ENCODE measurements at regions not wholly inside any gene's neighbourhood (a gene's known extent, or its start where the extent isn't known, plus 50 kb on each side); places are given as distances from the start of the nearest gene placed in this dataset.

DNA sequence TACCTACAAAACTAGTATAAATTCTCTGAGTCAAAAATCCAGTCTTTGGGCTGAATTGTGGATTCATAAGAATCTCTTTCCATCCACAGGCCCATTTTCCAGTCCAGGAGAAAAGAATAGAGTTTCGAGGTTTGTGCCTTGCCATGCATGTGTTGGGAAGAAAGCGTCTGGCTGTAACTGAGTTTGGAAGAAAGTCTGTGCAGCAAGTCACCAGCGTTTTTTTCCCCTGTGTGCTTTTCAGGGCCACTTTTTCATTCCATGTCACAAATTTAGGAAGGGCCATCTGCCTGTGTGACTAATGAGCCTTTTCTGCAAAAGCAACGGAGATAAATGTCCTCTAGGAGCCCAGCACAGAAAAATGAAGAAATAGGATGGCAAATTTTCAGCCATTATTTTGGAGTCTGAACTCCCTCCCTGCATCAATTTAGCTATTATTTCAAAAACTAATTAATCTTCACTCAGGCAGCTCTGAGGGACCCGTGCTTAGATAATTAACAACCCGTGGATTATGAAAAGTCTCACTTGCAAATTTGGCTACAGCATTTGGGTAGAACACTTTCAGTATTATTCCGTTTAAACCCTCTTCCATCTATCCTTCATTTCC lies 261.5 kb downstream of the SUDS3 start:
- no peak for DNase-seq (ENCODE audit: low spot score)
- no peaks in the 10 kb centered on the region for H3K9me3 Mint-ChIP-seq
- peaks cover 7% of the 10 kb centered on the region; the same call in 1 of the 2 replicates for H3K9me2 ChIP-seq (ENCODE audit: insufficient read depth)
- H3K4me1 ChIP-seq (ENCODE audit: insufficient read depth) = no peaks in the 10 kb centered on the region
- H3K36me3 ChIP-seq (ENCODE audit: insufficient read depth) = no peaks in the 10 kb centered on the region
- peaks cover 3% of the 10 kb centered on the region for H3K4me1 Mint-ChIP-seq
- no peak overlapping the region for H3K4me2 ChIP-seq
- H3K79me2 ChIP-seq (replicated peaks; ENCODE audit: insufficient read depth) = no peaks in the 10 kb centered on the region
- no peak overlapping the region for H3K27ac ChIP-seq (ENCODE audit: low read depth)
- no peak overlapping the region for H3K27ac Mint-ChIP-seq
- no peak for ATAC-seq
- H3K27me3 ChIP-seq (ENCODE audit: insufficient read depth) = no peaks in the 10 kb centered on the region
- peak overlapping the region; percentile 66; the same call in 1 of the 2 replicates for H2AFZ ChIP-seq
- H3K4me3 ChIP-seq = no peak overlapping the region
- no peak for TF ChIP-seq STAT1 (IDR thresholded peaks at IDR 0.05; ENCODE audit: unreplicated experiment)
- no peak for TF ChIP-seq NANOG (IDR thresholded peaks at IDR 0.05; ENCODE audit: borderline replicate concordance)
- TF ChIP-seq ZNF331 (CRISPR knock-in tag; IDR thresholded peaks at IDR 0.05; ENCODE audit: low read depth) = no peak
- TF ChIP-seq, protein P1, sequence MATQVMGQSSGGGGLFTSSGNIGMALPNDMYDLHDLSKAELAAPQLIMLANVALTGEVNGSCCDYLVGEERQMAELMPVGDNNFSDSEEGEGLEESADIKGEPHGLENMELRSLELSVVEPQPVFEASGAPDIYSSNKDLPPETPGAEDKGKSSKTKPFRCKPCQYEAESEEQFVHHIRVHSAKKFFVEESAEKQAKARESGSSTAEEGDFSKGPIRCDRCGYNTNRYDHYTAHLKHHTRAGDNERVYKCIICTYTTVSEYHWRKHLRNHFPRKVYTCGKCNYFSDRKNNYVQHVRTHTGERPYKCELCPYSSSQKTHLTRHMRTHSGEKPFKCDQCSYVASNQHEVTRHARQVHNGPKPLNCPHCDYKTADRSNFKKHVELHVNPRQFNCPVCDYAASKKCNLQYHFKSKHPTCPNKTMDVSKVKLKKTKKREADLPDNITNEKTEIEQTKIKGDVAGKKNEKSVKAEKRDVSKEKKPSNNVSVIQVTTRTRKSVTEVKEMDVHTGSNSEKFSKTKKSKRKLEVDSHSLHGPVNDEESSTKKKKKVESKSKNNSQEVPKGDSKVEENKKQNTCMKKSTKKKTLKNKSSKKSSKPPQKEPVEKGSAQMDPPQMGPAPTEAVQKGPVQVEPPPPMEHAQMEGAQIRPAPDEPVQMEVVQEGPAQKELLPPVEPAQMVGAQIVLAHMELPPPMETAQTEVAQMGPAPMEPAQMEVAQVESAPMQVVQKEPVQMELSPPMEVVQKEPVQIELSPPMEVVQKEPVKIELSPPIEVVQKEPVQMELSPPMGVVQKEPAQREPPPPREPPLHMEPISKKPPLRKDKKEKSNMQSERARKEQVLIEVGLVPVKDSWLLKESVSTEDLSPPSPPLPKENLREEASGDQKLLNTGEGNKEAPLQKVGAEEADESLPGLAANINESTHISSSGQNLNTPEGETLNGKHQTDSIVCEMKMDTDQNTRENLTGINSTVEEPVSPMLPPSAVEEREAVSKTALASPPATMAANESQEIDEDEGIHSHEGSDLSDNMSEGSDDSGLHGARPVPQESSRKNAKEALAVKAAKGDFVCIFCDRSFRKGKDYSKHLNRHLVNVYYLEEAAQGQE (IDR thresholded peaks at IDR 0.05; ENCODE audit: unreplicated experiment) = no peak
- no peak overlapping the region for H3K4me3 Mint-ChIP-seq
- peaks cover 5% of the 10 kb centered on the region for H3K27me3 Mint-ChIP-seq (ENCODE audit: insufficient read depth, low read depth, poor library complexity)
- H4K20me1 ChIP-seq (replicated peaks; ENCODE audit: insufficient read depth) = no peaks in the 10 kb centered on the region
- no peaks in the 10 kb centered on the region for H3K36me3 Mint-ChIP-seq (ENCODE audit: low read depth)
- H3F3A ChIP-seq (replicated peaks; ENCODE audit: low read depth) = no peaks in the 10 kb centered on the region

DNA sequence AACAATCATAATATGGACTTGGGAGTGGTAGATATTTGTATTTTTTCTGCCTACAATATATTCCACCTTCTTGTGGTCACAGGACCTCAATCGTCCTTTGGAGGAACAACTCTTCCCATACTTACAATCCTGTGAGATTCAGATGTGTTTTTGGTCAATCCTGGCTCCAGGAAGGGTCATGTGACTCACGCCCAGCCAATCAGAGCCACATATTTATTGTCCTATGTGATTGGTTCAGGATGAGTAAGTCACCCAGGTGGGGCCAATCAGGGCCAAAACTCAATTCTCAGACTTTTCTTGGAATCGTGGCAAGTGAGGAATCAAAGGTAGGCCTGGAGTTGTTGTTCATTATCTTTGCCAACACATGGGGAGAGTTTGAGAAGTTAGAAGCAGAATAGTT lies 264.9 kb downstream of the SUDS3 start:
- Histone ChIP-seq H3F3A (replicated peaks; ENCODE audit: low read depth) (no peaks in the 10 kb centered on the region), H3K4me1 (ENCODE audit: insufficient read depth) (no peaks in the 10 kb centered on the region), H3K79me2 (replicated peaks; ENCODE audit: insufficient read depth) (no peaks in the 10 kb centered on the region), H4K20me1 (replicated peaks; ENCODE audit: insufficient read depth) (no peaks in the 10 kb centered on the region), H3K4me3 (no peak overlapping the region), H3K27ac (ENCODE audit: low read depth) (no peak overlapping the region), H2AFZ (no peak overlapping the region), H3K9me2 (ENCODE audit: insufficient read depth) (0 out of 2 replicates have a peak, but pooled peaks cover 4% of the 10 kb centered on the region), H3K27me3 (ENCODE audit: insufficient read depth) (no peaks in the 10 kb centered on the region), H3K36me3 (ENCODE audit: insufficient read depth) (no peaks in the 10 kb centered on the region), H3K4me2 (no peak overlapping the region)
- Mint-ChIP-seq H3K4me3 (no peak overlapping the region), H3K4me1 (peaks cover 3% of the 10 kb centered on the region), H3K27ac (no peak overlapping the region), H3K36me3 (ENCODE audit: low read depth) (no peaks in the 10 kb centered on the region), H3K9me3 (no peaks in the 10 kb centered on the region), H3K27me3 (ENCODE audit: insufficient read depth, low read depth, poor library complexity) (peaks cover 5% of the 10 kb centered on the region)
- no peak for ATAC-seq
- no peak for DNase-seq (ENCODE audit: low spot score)
- TF ChIP-seq EZH2 (IDR thresholded peaks at IDR 0.05; ENCODE audit: low read depth, unreplicated experiment) (no peak), ZNF331 (CRISPR knock-in tag; IDR thresholded peaks at IDR 0.05; ENCODE audit: low read depth) (no peak), POLR2AphosphoS5 (IDR thresholded peaks at IDR 0.05; ENCODE audit: low read depth) (no peak), NANOG (IDR thresholded peaks at IDR 0.05; ENCODE audit: borderline replicate concordance) (no peak), JUNB (IDR thresholded peaks at IDR 0.05; ENCODE audit: unreplicated experiment) (no peak), ZNF114 (CRISPR knock-in tag; IDR thresholded peaks at IDR 0.05) (no peak), STAT1 (IDR thresholded peaks at IDR 0.05; ENCODE audit: unreplicated experiment) (no peak)
- TF ChIP-seq, protein P2, sequence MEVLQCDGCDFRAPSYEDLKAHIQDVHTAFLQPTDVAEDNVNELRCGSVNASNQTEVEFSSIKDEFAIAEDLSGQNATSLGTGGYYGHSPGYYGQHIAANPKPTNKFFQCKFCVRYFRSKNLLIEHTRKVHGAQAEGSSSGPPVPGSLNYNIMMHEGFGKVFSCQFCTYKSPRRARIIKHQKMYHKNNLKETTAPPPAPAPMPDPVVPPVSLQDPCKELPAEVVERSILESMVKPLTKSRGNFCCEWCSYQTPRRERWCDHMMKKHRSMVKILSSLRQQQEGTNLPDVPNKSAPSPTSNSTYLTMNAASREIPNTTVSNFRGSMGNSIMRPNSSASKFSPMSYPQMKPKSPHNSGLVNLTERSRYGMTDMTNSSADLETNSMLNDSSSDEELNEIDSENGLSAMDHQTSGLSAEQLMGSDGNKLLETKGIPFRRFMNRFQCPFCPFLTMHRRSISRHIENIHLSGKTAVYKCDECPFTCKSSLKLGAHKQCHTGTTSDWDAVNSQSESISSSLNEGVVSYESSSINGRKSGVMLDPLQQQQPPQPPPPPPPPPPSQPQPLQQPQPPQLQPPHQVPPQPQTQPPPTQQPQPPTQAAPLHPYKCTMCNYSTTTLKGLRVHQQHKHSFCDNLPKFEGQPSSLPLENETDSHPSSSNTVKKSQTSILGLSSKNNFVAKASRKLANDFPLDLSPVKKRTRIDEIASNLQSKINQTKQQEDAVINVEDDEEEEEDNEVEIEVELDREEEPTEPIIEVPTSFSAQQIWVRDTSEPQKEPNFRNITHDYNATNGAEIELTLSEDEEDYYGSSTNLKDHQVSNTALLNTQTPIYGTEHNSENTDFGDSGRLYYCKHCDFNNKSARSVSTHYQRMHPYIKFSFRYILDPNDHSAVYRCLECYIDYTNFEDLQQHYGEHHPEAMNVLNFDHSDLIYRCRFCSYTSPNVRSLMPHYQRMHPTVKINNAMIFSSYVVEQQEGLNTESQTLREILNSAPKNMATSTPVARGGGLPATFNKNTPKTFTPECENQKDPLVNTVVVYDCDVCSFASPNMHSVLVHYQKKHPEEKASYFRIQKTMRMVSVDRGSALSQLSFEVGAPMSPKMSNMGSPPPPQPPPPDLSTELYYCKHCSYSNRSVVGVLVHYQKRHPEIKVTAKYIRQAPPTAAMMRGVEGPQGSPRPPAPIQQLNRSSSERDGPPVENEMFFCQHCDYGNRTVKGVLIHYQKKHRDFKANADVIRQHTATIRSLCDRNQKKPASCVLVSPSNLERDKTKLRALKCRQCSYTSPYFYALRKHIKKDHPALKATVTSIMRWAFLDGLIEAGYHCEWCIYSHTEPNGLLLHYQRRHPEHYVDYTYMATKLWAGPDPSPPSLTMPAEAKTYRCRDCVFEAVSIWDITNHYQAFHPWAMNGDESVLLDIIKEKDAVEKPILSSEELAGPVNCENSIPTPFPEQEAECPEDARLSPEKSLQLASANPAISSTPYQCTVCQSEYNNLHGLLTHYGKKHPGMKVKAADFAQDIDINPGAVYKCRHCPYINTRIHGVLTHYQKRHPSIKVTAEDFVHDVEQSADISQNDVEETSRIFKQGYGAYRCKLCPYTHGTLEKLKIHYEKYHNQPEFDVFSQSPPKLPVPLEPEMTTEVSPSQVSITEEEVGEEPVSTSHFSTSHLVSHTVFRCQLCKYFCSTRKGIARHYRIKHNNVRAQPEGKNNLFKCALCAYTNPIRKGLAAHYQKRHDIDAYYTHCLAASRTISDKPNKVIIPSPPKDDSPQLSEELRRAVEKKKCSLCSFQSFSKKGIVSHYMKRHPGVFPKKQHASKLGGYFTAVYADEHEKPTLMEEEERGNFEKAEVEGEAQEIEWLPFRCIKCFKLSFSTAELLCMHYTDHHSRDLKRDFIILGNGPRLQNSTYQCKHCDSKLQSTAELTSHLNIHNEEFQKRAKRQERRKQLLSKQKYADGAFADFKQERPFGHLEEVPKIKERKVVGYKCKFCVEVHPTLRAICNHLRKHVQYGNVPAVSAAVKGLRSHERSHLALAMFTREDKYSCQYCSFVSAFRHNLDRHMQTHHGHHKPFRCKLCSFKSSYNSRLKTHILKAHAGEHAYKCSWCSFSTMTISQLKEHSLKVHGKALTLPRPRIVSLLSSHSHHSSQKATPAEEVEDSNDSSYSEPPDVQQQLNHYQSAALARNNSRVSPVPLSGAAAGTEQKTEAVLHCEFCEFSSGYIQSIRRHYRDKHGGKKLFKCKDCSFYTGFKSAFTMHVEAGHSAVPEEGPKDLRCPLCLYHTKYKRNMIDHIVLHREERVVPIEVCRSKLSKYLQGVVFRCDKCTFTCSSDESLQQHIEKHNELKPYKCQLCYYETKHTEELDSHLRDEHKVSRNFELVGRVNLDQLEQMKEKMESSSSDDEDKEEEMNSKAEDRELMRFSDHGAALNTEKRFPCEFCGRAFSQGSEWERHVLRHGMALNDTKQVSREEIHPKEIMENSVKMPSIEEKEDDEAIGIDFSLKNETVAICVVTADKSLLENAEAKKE (CRISPR knock-in tag; IDR thresholded peaks at IDR 0.05) = no peak

All from GM23338 (cell line).